Neural cell (in vitro differentiated cells): ENCODE measurements at regions not wholly inside any gene's neighbourhood (a gene's known extent, or its start where the extent isn't known, plus 50 kb on each side); places are given as distances from the start of the nearest gene placed in this dataset.

ENCODE experiments used
- H2AFZ ChIP-seq: fragments of 200-600, 300-800 bp; sonication (generic), shearing (Covaris generic); 2 replicates; pipeline ENCODE4 v1.6.0; 2014; ENCODE audit warnings: low read depth, mild to moderate bottlenecking, antibody characterized with exemption, low read length, moderate library complexity
- H3F3A ChIP-seq: fragments of 200-600 bp; shearing (Covaris generic); 2 replicates; pipeline ENCODE4 v1.6.1; 2016; ENCODE audit warnings: mild to moderate bottlenecking, moderate library complexity, mixed read lengths, antibody characterized with exemption, low read length; ENCODE audit not compliant: insufficient read depth, poor library complexity, severe bottlenecking
- H3K27ac ChIP-seq: fragments of 200-600, 300-800 bp; sonication (generic), shearing (Covaris generic); 2 replicates; pipeline ENCODE4 v1.5.1; 2014; ENCODE audit warnings: mild to moderate bottlenecking, low read length, moderate library complexity
- H3K27me3 ChIP-seq: fragments of 300-800, 200-600 bp; sonication (generic), shearing (Covaris generic); 2 replicates; pipeline ENCODE4 v1.6.0; 2014; ENCODE audit warnings: mild to moderate bottlenecking, low read depth, low read length, moderate library complexity; ENCODE audit not compliant: insufficient read depth
- H3K36me3 ChIP-seq: fragments of 300-800, 200-600 bp; sonication (generic), shearing (Covaris generic); 2 replicates; pipeline ENCODE4 v1.5.1; 2014; ENCODE audit warnings: mild to moderate bottlenecking, antibody characterized with exemption, low read length, moderate library complexity; ENCODE audit not compliant: insufficient read depth
- H3K4me2 ChIP-seq: fragments of 300-800, 200-600 bp; sonication (generic), shearing (Covaris generic); 2 replicates; pipeline ENCODE4 v1.6.0; 2014; ENCODE audit warnings: mild to moderate bottlenecking, low read length
- H3K4me3 ChIP-seq: fragments of 300-800, 200-600 bp; sonication (generic), shearing (Covaris generic); 2 replicates; pipeline ENCODE4 v1.5.1; 2014; ENCODE audit warnings: mild to moderate bottlenecking, low read length, moderate library complexity
- H3K79me2 ChIP-seq: fragments of 200-600 bp; shearing (Covaris generic); replicated peaks from 2 replicates; pipeline ENCODE4 v1.6.0; 2014; ENCODE audit warnings: mild to moderate bottlenecking, low read length, moderate library complexity; ENCODE audit not compliant: insufficient read depth
- H3K9ac ChIP-seq: fragments of 300-800, 200-600 bp; sonication (generic), shearing (Covaris generic); 2 replicates; pipeline ENCODE4 v1.6.1; 2016; ENCODE audit warnings: mild to moderate bottlenecking, low read length, mixed read lengths
- H3K9me2 ChIP-seq: fragments of 200-600 bp; shearing (Covaris generic); 2 replicates; pipeline ENCODE4 v1.6.1; 2016; ENCODE audit warnings: mild to moderate bottlenecking, low read length, mixed read lengths; ENCODE audit not compliant: insufficient read depth
- H3K9me3 ChIP-seq: fragments of 200-600, 300-800 bp; sonication (generic), shearing (Covaris generic); 2 replicates; pipeline ENCODE4 v1.6.1; 2016; ENCODE audit warnings: mild to moderate bottlenecking, mixed run types, low read length, moderate library complexity, mixed read lengths
- H4K20me1 ChIP-seq: fragments of 200-600 bp; shearing (Covaris generic); 2 replicates; pipeline ENCODE4 v1.6.1; 2016; ENCODE audit warnings: mild to moderate bottlenecking, mixed run types; ENCODE audit not compliant: insufficient read depth
- CTCF ChIP-seq: fragments of 450-650 bp; IDR thresholded peaks from 2 replicates; pipeline ENCODE4 v1.5.1; 2014; ENCODE audit warnings: antibody characterized with exemption, mild to moderate bottlenecking, moderate library complexity; ENCODE audit not compliant: poor library complexity, severe bottlenecking
- EP300 ChIP-seq: fragments of 450-650 bp; conservative IDR thresholded peaks from 2 replicates; pipeline ENCODE4 v1.6.1; 2014; ENCODE audit warnings: antibody characterized with exemption, mild to moderate bottlenecking, moderate library complexity; ENCODE audit not compliant: poor library complexity, severe bottlenecking
- EZH2 ChIP-seq: fragments of 200-600, 300-800 bp; shearing (Covaris generic), sonication (generic); IDR thresholded peaks from 2 replicates; pipeline ENCODE4 v1.6.1; 2014; ENCODE audit warnings: antibody characterized with exemption, low read length, borderline replicate concordance, mild to moderate bottlenecking; ENCODE audit not compliant: insufficient read depth, poor library complexity, severe bottlenecking
- MXI1 ChIP-seq: fragments of 450-650 bp; conservative IDR thresholded peaks from 2 replicates; pipeline ENCODE4 v1.6.1; 2014; ENCODE audit warnings: antibody characterized with exemption, mild to moderate bottlenecking; ENCODE audit not compliant: poor library complexity, severe bottlenecking
- POLR2AphosphoS5 ChIP-seq: IDR thresholded peaks from 2 replicates; pipeline ENCODE4 v1.6.1; 2012
- RAD21 ChIP-seq: fragments of 450-650 bp; conservative IDR thresholded peaks from 2 replicates; pipeline ENCODE4 v1.6.1; 2014; ENCODE audit warnings: antibody characterized with exemption, mild to moderate bottlenecking, moderate library complexity
- REST ChIP-seq: IDR thresholded peaks from 2 replicates; pipeline ENCODE4 v1.6.1; 2012; ENCODE audit warnings: borderline replicate concordance
- SMC3 ChIP-seq: fragments of 450-650 bp; conservative IDR thresholded peaks from 2 replicates; pipeline ENCODE4 v1.6.1; 2014; ENCODE audit warnings: antibody characterized with exemption, mild to moderate bottlenecking, moderate library complexity; ENCODE audit not compliant: poor library complexity
- TAF1 ChIP-seq: IDR thresholded peaks from 2 replicates; pipeline ENCODE4 v1.6.1; 2012; ENCODE audit warnings: low read depth

- Histone ChIP-seq H3K36me3 (no peaks in the 10 kb centered on the region), H3K27ac (no peak overlapping the region), H3K9me2 (no peaks in the 10 kb centered on the region), H2AFZ (no peak overlapping the region), H3K9me3 (no peaks in the 10 kb centered on the region), H3K27me3 (no peaks in the 10 kb centered on the region), H3K4me3 (no peak overlapping the region), H3F3A (no peaks in the 10 kb centered on the region), H3K4me2 (no peak overlapping the region), H3K9ac (no peak overlapping the region), H3K79me2 (no peaks in the 10 kb centered on the region), H4K20me1 (no peaks in the 10 kb centered on the region)
- TF ChIP-seq POLR2AphosphoS5 (no peak), EP300 (no peak), REST (no peak), EZH2 (no peak)
Measured at GRCh38 chr2:176732780-176733179, 463.5 kb downstream of the MTX2 start.

- Histone ChIP-seq H3K36me3 (no peaks in the 10 kb centered on the region), H3K4me2 (no peak overlapping the region), H2AFZ (no peak overlapping the region), H3K9me3 (no peaks in the 10 kb centered on the region), H3K27ac (no peak overlapping the region), H3K27me3 (no peaks in the 10 kb centered on the region), H3F3A (no peaks in the 10 kb centered on the region), H4K20me1 (no peaks in the 10 kb centered on the region), H3K4me3 (no peak overlapping the region), H3K79me2 (no peaks in the 10 kb centered on the region), H3K9ac (no peak overlapping the region), H3K9me2 (no peaks in the 10 kb centered on the region)
- TF ChIP-seq REST = no peak
- no peak for TF ChIP-seq CTCF
- no peak for TF ChIP-seq MXI1
- TF ChIP-seq SMC3 = no peak
- TF ChIP-seq TAF1 = no peak
- TF ChIP-seq POLR2AphosphoS5 = no peak
- TF ChIP-seq EZH2 = no peak
- TF ChIP-seq EP300 = no peak
- TF ChIP-seq RAD21 = no peak
Measured at GRCh38 chr2:176733698-176734430, 464.6 kb downstream of the MTX2 start.
